HCT116 (cell line): ENCODE measurements at regions not wholly inside any gene's neighbourhood (a gene's known extent, or its start where the extent isn't known, plus 50 kb on each side); places are given as distances from the start of the nearest gene placed in this dataset.

Experiments
- ATAC-seq: fragments of 200-7000 bp; cut with Tn5 transposase; 2 replicates; pipeline ENCODE4 v1.9.1; 2020; ENCODE audit warnings: mild to moderate bottlenecking, moderate library complexity
- BruUV-seq: library from RNA; stranded (reverse); fragments of 400-500 nt; replicated peaks from 2 replicates; lab custom pipeline; 2021; lab: Mats Ljungman, UMichigan
- CTCF ChIA-PET: fragments of 300-600 bp; sonication (Branson Sonifier 250); formaldehyde crosslinking; loops from one replicate; lab custom pipeline; 2021; ENCODE audit warnings: antibody characterized with exemption; lab: Charles Lee
- POLR2A ChIA-PET: fragments of 300-600, 350-600 bp; sonication (Branson Sonifier 250); formaldehyde crosslinking; loops from one replicate; lab custom pipeline; 2021; ENCODE audit warnings: antibody characterized with exemption; lab: Charles Lee
- RAD21 ChIA-PET, 2 experiments: fragments of 300-600 bp; sonication (Branson Sonifier 250); formaldehyde crosslinking; loops; one replicate each; lab custom pipeline; 2023; ENCODE audit warnings: low total read pairs in 2 of 2; ENCODE audit not compliant: uncharacterized antibody in 2 of 2, unreplicated experiment in 2 of 2, low non-redundant PET in 1 of 2; lab: Charles Lee
- DNase-seq: peaks from one replicate; pipeline ENCODE4 v3.0.0-alpha.2; 2010; ENCODE audit warnings: low read depth, low spot score
- H2AFZ ChIP-seq: fragments of 200-600 bp; shearing (Covaris generic), sonication (generic); 2 replicates; pipeline ENCODE4 v1.6.1; 2017; ENCODE audit warnings: low read depth, mixed run types, mixed read lengths, antibody characterized with exemption, low read length; ENCODE audit not compliant: poor library complexity, severe bottlenecking
- H3K27ac ChIP-seq: 2 replicates; pipeline ENCODE4 v1.5.1; 2012; ENCODE audit warnings: low read depth, low read length
- H3K27me3 ChIP-seq: fragments of 200-600 bp; sonication (generic); 2 replicates; pipeline ENCODE4 v1.6.1; 2016; ENCODE audit warnings: mixed run types, low read length, mixed read lengths; ENCODE audit not compliant: insufficient read depth
- H3K36me3 ChIP-seq, 2 experiments: fragments of 200-500 bp in 1 of 2; fragments of 200-600 bp in 1 of 2; sonication (Bioruptor generic) in 1 of 2; sonication (generic) in 1 of 2; 2 replicates each; pipeline versions ENCODE4 v1.5.1 to v1.6.1; 2014 to 2016; ENCODE audit warnings: low read length in 2 of 2, inconsistent platforms in 1 of 2, mixed read lengths in 1 of 2, mixed run types in 1 of 2; ENCODE audit not compliant: insufficient read depth in 2 of 2, control insufficient read depth in 1 of 2
- H3K4me1 ChIP-seq, 2 experiments: fragments of 200-600 bp in 1 of 2; sonication (generic) in 1 of 2; 2 replicates each; pipeline versions ENCODE4 v1.5.1 to v1.6.1; 2012 to 2017; ENCODE audit warnings: low read length in 2 of 2, inconsistent platforms in 1 of 2, mild to moderate bottlenecking in 1 of 2, mixed read lengths in 1 of 2, mixed run types in 1 of 2, moderate library complexity in 1 of 2; ENCODE audit not compliant: insufficient read depth in 2 of 2, control insufficient read depth in 1 of 2
- H3K4me2 ChIP-seq: fragments of 200-600 bp; sonication (generic); 2 replicates; pipeline ENCODE4 v1.6.1; 2017; ENCODE audit warnings: mixed run types, low read length, mixed read lengths
- H3K4me3 ChIP-seq, 2 experiments: fragments of 200-600 bp in 1 of 2; sonication (generic) in 1 of 2; replicated peaks in 1 of 2; 2 replicates each; pipeline ENCODE4 v1.5.1; 2011 to 2016; ENCODE audit warnings: low read length in 2 of 2, control low read depth in 1 of 2, low read depth in 1 of 2, mild to moderate bottlenecking in 1 of 2, mixed read lengths in 1 of 2, mixed run types in 1 of 2
- H3K79me2 ChIP-seq: fragments of 200-600 bp; sonication (generic); 2 replicates; pipeline ENCODE4 v1.6.1; 2017; ENCODE audit warnings: mild to moderate bottlenecking, mixed run types, low read length, moderate library complexity, mixed read lengths; ENCODE audit not compliant: insufficient read depth
- H3K9ac ChIP-seq: fragments of 200-600 bp; sonication (generic); 2 replicates; pipeline ENCODE4 v1.6.1; 2016; ENCODE audit warnings: low read length, mixed read lengths
- H3K9me2 ChIP-seq: fragments of 200-600 bp; sonication (generic), shearing (Covaris generic); 2 replicates; pipeline ENCODE4 v1.6.1; 2017; ENCODE audit warnings: mixed run types, mild to moderate bottlenecking, moderate library complexity; ENCODE audit not compliant: insufficient read depth
- H3K9me3 ChIP-seq, 2 experiments: fragments of 200-500 bp in 1 of 2; fragments of 200-600 bp in 1 of 2; sonication (Bioruptor generic) in 1 of 2; sonication (generic) in 1 of 2; 2 replicates each; pipeline ENCODE4 v1.6.1; 2014 to 2017; ENCODE audit warnings: low read length in 2 of 2, mixed read lengths in 2 of 2, inconsistent platforms in 1 of 2, low read depth in 1 of 2, mild to moderate bottlenecking in 1 of 2, mixed run types in 1 of 2, moderate library complexity in 1 of 2; ENCODE audit not compliant: control insufficient read depth in 1 of 2, insufficient read depth in 1 of 2
- H4K20me1 ChIP-seq: fragments of 200-600 bp; sonication (generic), shearing (Covaris generic); 2 replicates; pipeline ENCODE4 v1.6.1; 2017; ENCODE audit warnings: mixed run types, mild to moderate bottlenecking, moderate library complexity; ENCODE audit not compliant: insufficient read depth
- CEBPB ChIP-seq: IDR thresholded peaks from 2 replicates; pipeline ENCODE4 v1.6.1; 2012; ENCODE audit warnings: low read depth
- ELF1 ChIP-seq: IDR thresholded peaks from 2 replicates; pipeline ENCODE4 v1.6.1; 2012; ENCODE audit warnings: low read depth, borderline replicate concordance
- EZH2 ChIP-seq: fragments of 200-600 bp; sonication (generic); IDR thresholded peaks from 2 replicates; pipeline ENCODE4 v1.6.1; 2017; ENCODE audit warnings: antibody characterized with exemption, mixed run types
- EZH2phosphoT487 ChIP-seq: fragments of 200-600 bp; IDR thresholded peaks from 2 replicates; pipeline ENCODE4 v1.6.1; 2018; ENCODE audit warnings: antibody characterized with exemption, borderline replicate concordance
- FOSL1 ChIP-seq: IDR thresholded peaks from 2 replicates; pipeline ENCODE4 v1.6.1; 2012; ENCODE audit warnings: low read depth
- JUND ChIP-seq: IDR thresholded peaks from 2 replicates; pipeline ENCODE4 v1.6.1; 2012
- MAX ChIP-seq: IDR thresholded peaks from 2 replicates; pipeline ENCODE4 v1.6.1; 2012
- POLR2A ChIP-seq: IDR thresholded peaks from 2 replicates; pipeline ENCODE4 v1.7.0; 2011; ENCODE audit warnings: borderline replicate concordance; ENCODE audit not compliant: insufficient read depth, insufficient read length; ENCODE audit errors: extremely low read depth
- POLR2AphosphoS5 ChIP-seq: IDR thresholded peaks from 2 replicates; pipeline ENCODE4 v1.6.1; 2011; ENCODE audit warnings: mild to moderate bottlenecking, low read depth, low read length, moderate library complexity
- RAD21 ChIP-seq: IDR thresholded peaks from 2 replicates; pipeline ENCODE4 v1.6.1; 2012; ENCODE audit warnings: low read depth, mild to moderate bottlenecking
- REST ChIP-seq: IDR thresholded peaks from 2 replicates; pipeline ENCODE4 v1.6.1; 2012; ENCODE audit warnings: low read depth
- SIN3A ChIP-seq: IDR thresholded peaks from 2 replicates; pipeline ENCODE4 v1.6.1; 2012; ENCODE audit warnings: low read depth
- SP1 ChIP-seq: IDR thresholded peaks from 2 replicates; pipeline ENCODE4 v1.6.1; 2012; ENCODE audit warnings: low read depth
- SRF ChIP-seq: IDR thresholded peaks from 2 replicates; pipeline ENCODE4 v1.6.1; 2012; ENCODE audit warnings: low read depth
- TCF7L2 ChIP-seq: IDR thresholded peaks from 2 replicates; pipeline ENCODE4 v1.7.0; 2011; ENCODE audit warnings: borderline replicate concordance, inconsistent platforms; ENCODE audit not compliant: insufficient read depth, insufficient read length; ENCODE audit errors: extremely low read depth
- ZBTB33 ChIP-seq: IDR thresholded peaks from 2 replicates; pipeline ENCODE4 v1.6.1; 2011; ENCODE audit warnings: mild to moderate bottlenecking, low read length, moderate library complexity; ENCODE audit not compliant: insufficient replicate concordance; ENCODE audit errors: extremely low read depth
- ZFX ChIP-seq: fragments of 450-650 bp; IDR thresholded peaks from 2 replicates; pipeline ENCODE4 v1.6.1; 2017
- ZNF274 ChIP-seq: fragments of 200-500 bp; sonication (Bioruptor generic); IDR thresholded peaks from 2 replicates; pipeline ENCODE4 v1.6.1; 2014; ENCODE audit warnings: mild to moderate bottlenecking, low read depth, low read length, inconsistent platforms
- intact Hi-C: fragments of 100-400 bp; cut with micrococcal nuclease; formaldehyde crosslinking; loops from 2 replicates; pipeline ENCODE4 v1.10.0; 2022

- H3K9me2 ChIP-seq: no peaks in the 10 kb centered on the region; the same call in 1 of the 2 replicates
- H3K9me3 ChIP-seq: no peaks in the 10 kb centered on the region
- no TSS peak for BruUV-seq
- RAD21 ChIA-PET: no interaction called here
- no peaks in the 10 kb centered on the region for H3K36me3 ChIP-seq
- no peaks in the 10 kb centered on the region for H3K79me2 ChIP-seq
- H3K27ac ChIP-seq: no peak overlapping the region
- no peak overlapping the region for H3K4me3 ChIP-seq
- intact Hi-C loops: loop anchor here (10.0 kb wide), 1 partner anchor 1123 kb away; no protein-coding TSS in a partner anchor
- H3K27me3 ChIP-seq: no peaks in the 10 kb centered on the region
- no peak overlapping the region for H3K9ac ChIP-seq
- DNase-seq (no peak), ATAC-seq (no peak)
- POLR2A ChIA-PET: no interaction called here
- H4K20me1 ChIP-seq: no peaks in the 10 kb centered on the region
- TF ChIP-seq POLR2A: no peak
- no peak for TF ChIP-seq MAX
- no peak for TF ChIP-seq POLR2AphosphoS5
- no peak for TF ChIP-seq EZH2phosphoT487
- TF ChIP-seq FOSL1: no peak
- TF ChIP-seq TCF7L2: no peak
- TF ChIP-seq SIN3A: no peak
- TF ChIP-seq RAD21: no peak
- TF ChIP-seq SRF: no peak
- no peak for TF ChIP-seq CEBPB
- no peak for TF ChIP-seq ZBTB33
- no peak for TF ChIP-seq ELF1
- no peak for TF ChIP-seq ZNF274
- no peak for TF ChIP-seq REST
- TF ChIP-seq EZH2: no peak
- no peak for TF ChIP-seq ZFX
- TF ChIP-seq JUND: no peak
- no peak for TF ChIP-seq SP1
- peaks cover 8 to 26% of the 10 kb centered on the region in 2 experiments for H3K4me1 ChIP-seq
- H3K4me2 ChIP-seq: no peak overlapping the region
- peak overlapping the region; percentile 31 for H2AFZ ChIP-seq
- CTCF ChIA-PET: no interaction called here
These were observed 51.7 kb upstream of the CCDC112 start for GRCh38 chr5:115348175-115348574.
